CD4-positive, alpha-beta T cell (primary cell): ENCODE measurements at regions not wholly inside any gene's neighbourhood (a gene's known extent, or its start where the extent isn't known, plus 50 kb on each side); places are given as distances from the start of the nearest gene placed in this dataset.

Experiments used
- ATAC-seq: fragments of 200-7000 bp; cut with Tn5 transposase; one replicate; pipeline ENCODE4 v1.10.0; 2022; ENCODE audit warnings: mild to moderate bottlenecking; ENCODE audit not compliant: poor library complexity
- CTCF ChIA-PET: fragments of 350-600 bp; sonication (Branson Sonifier 250); formaldehyde crosslinking; loops from one replicate; lab custom pipeline; 2021; ENCODE audit warnings: antibody characterized with exemption, inconsistent platforms; lab: Charles Lee
- POLR2A ChIA-PET: fragments of 350-600 bp; sonication (Branson Sonifier 250); formaldehyde crosslinking; loops from one replicate; lab custom pipeline; 2021; ENCODE audit warnings: antibody characterized with exemption, inconsistent platforms; lab: Charles Lee
- DNase-seq, 14 experiments: peaks; one replicate each; pipeline ENCODE4 v3.0.0-alpha.2; 2013 to 2020; ENCODE audit warnings: mixed read lengths in 2 of 14
- H3K27ac ChIP-seq, 2 donors: one replicate each; pipeline versions ENCODE4 v1.5.1 to v1.7.0; 2013; ENCODE audit warnings: low read length in 2 of 2, low read depth in 1 of 2, mild to moderate bottlenecking in 1 of 2
- H3K27me3 ChIP-seq, 2 experiments: 1 replicate in 1 of 2; 2 replicates in 1 of 2; pipeline versions ENCODE4 v1.6.1 to v1.7.0; 2013; ENCODE audit warnings: low read length in 2 of 2, control low read depth in 1 of 2, mild to moderate bottlenecking in 1 of 2, moderate library complexity in 1 of 2; ENCODE audit not compliant: insufficient read depth in 2 of 2, control insufficient read depth in 1 of 2
- H3K36me3 ChIP-seq: one replicate; pipeline ENCODE4 v1.6.1; 2013; ENCODE audit warnings: low read length, control low read depth; ENCODE audit not compliant: insufficient read depth
- H3K4me1 ChIP-seq: one replicate; pipeline ENCODE4 v1.6.1; 2013; ENCODE audit warnings: low read length, control low read depth; ENCODE audit not compliant: insufficient read depth
- H3K4me3 ChIP-seq: one replicate; pipeline ENCODE4 v1.5.1; 2013; ENCODE audit warnings: mild to moderate bottlenecking, low read length, moderate library complexity
- H3K9me3 ChIP-seq, 2 experiments: 1 replicate in 1 of 2; 2 replicates in 1 of 2; pipeline versions ENCODE4 v1.6.1 to v1.7.0; 2013; ENCODE audit warnings: low read length in 2 of 2, mild to moderate bottlenecking in 2 of 2, control low read depth in 1 of 2, moderate library complexity in 1 of 2; ENCODE audit not compliant: control insufficient read depth in 1 of 2, insufficient read depth in 1 of 2
- H3K27ac Mint-ChIP-seq: one replicate; pipeline ENCODE4 v1.8.0; 2020; ENCODE audit warnings: mixed read lengths
- H3K27me3 Mint-ChIP-seq: one replicate; pipeline ENCODE4 v1.8.0; 2021; ENCODE audit warnings: mixed read lengths
- H3K36me3 Mint-ChIP-seq: one replicate; pipeline ENCODE4 v1.8.0; 2021; ENCODE audit warnings: low read depth, mixed read lengths
- H3K4me1 Mint-ChIP-seq: one replicate; pipeline ENCODE4 v1.8.0; 2021; ENCODE audit warnings: low read depth, mixed read lengths
- H3K4me3 Mint-ChIP-seq: one replicate; pipeline ENCODE4 v1.8.0; 2020; ENCODE audit warnings: mild to moderate bottlenecking, mixed read lengths
- H3K9me3 Mint-ChIP-seq: one replicate; pipeline ENCODE4 v1.8.0; 2020; ENCODE audit warnings: mixed read lengths
- CTCF ChIP-seq: fragments of 200-600 bp; IDR thresholded peaks from one replicate; pipeline ENCODE4 v1.8.0; 2022; ENCODE audit warnings: antibody characterized with exemption, mild to moderate bottlenecking
- intact Hi-C, 2 experiments: fragments of 100-400 bp; cut with DNase I in 1 of 2; cut with micrococcal nuclease in 1 of 2; formaldehyde crosslinking; loops; one replicate each; pipeline versions ENCODE4 v1.15.1 to v1.9.0; 2023 to 2025; cut with DNase I, micrococcal nuclease

DNA sequence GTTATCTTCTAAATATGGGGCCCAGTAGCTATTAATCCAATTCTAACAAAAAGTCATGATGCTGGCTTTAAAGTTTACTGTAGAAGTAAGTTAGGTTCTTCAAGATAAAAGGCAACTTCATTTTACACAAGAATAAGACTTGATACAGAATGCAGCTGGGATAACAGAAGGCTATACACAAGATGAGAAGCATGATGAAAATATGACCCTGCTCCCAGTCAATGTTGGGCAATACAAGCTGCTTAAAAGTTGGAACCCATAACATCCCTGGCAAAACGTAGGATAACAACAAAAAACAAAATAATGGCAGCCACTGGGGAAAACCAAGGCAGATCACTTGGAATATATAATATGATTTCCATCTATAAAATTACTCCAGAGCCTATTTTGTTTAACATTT lies 87.6 kb upstream of the RSPO3 start:
- Histone ChIP-seq H3K27me3 (no peaks in the 10 kb centered on the region), H3K4me3 (no peak overlapping the region), H3K27ac (no peak overlapping the region), H3K4me1 (no peaks in the 10 kb centered on the region), H3K9me3 (no peaks in the 10 kb centered on the region), H3K36me3 (no peaks in the 10 kb centered on the region)
- no peaks in the 10 kb centered on the region for H3K4me1 Mint-ChIP-seq
- intact Hi-C loops = no loop called here
- no peaks in the 10 kb centered on the region for H3K27me3 Mint-ChIP-seq
- H3K9me3 Mint-ChIP-seq = no peaks in the 10 kb centered on the region
- no peak overlapping the region for H3K27ac Mint-ChIP-seq
- CTCF ChIA-PET = no interaction called here
- no peaks in the 10 kb centered on the region for H3K36me3 Mint-ChIP-seq
- TF ChIP-seq CTCF = no peak
- no peak for DNase-seq
- ATAC-seq = no peak
- no peak overlapping the region for H3K4me3 Mint-ChIP-seq
- POLR2A ChIA-PET = no interaction called here

DNA sequence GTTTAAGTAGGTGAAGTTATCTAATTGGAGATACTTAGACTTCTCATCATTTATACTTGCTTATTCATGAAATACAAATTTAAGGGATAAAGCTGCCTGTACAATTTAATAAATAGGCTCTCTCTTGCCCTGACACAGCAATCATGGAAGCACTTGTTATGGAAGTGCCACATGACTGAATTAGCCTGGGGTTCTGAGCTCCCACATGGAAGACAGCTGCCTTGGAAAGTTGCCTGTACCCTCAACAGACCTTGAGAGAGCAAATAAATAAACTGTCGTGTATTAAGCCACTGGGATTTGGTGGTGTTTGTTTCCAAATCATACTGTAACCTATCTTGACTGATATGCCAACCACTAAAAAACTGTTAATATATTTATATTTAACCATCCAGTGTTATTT lies 87.0 kb upstream of the RSPO3 start:
- Histone ChIP-seq H3K27ac (no peak overlapping the region), H3K4me3 (no peak overlapping the region), H3K27me3 (no peaks in the 10 kb centered on the region), H3K9me3 (no peaks in the 10 kb centered on the region), H3K36me3 (no peaks in the 10 kb centered on the region), H3K4me1 (no peaks in the 10 kb centered on the region)
- H3K27ac Mint-ChIP-seq = no peak overlapping the region
- TF ChIP-seq CTCF = no peak
- no peaks in the 10 kb centered on the region for H3K27me3 Mint-ChIP-seq
- DNase-seq = no peak
- H3K36me3 Mint-ChIP-seq = no peaks in the 10 kb centered on the region
- H3K4me1 Mint-ChIP-seq = no peaks in the 10 kb centered on the region
- intact Hi-C loops = no loop called here
- no peaks in the 10 kb centered on the region for H3K9me3 Mint-ChIP-seq
- ChIA-PET POLR2A (no interaction called here), CTCF (no interaction called here)
- ATAC-seq = no peak
- no peak overlapping the region for H3K4me3 Mint-ChIP-seq

DNA sequence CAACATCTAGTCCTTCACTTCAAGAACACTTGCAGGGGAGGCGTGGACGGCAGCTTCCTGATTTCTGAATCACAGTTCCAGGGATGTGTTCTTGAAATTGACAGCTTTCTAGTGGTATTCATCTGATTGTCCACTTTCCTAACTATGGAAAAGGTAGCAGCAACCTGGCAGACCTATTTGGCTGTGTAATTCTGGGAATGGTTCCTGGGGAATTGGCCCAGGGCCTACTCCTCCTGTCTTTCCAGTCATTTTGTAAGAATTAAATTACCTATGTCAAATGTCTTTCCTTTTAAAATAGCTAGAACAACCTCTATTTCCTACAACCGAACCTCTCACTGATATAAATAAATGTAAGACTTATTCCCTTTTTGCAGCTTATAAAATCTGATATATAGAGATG lies 85.5 kb upstream of the RSPO3 start:
- ChIA-PET POLR2A (no interaction called here), CTCF (interaction anchor here (1.3 kb wide), 1 partner anchor 8 kb away, joined by 6 read pairs; no protein-coding TSS in a partner anchor)
- no peaks in the 10 kb centered on the region for H3K36me3 Mint-ChIP-seq
- H3K36me3 ChIP-seq = no peaks in the 10 kb centered on the region
- no peak overlapping the region for H3K27ac ChIP-seq
- no peaks in the 10 kb centered on the region for H3K27me3 Mint-ChIP-seq
- ATAC-seq = no peak
- no peaks in the 10 kb centered on the region for H3K9me3 ChIP-seq
- no peak overlapping the region for H3K4me3 ChIP-seq
- no peak overlapping the region for H3K4me3 Mint-ChIP-seq
- H3K27me3 ChIP-seq = no peaks in the 10 kb centered on the region
- no peaks in the 10 kb centered on the region for H3K9me3 Mint-ChIP-seq
- H3K4me1 ChIP-seq = no peaks in the 10 kb centered on the region
- no peak for DNase-seq
- no peak overlapping the region for H3K27ac Mint-ChIP-seq
- no peak for TF ChIP-seq CTCF
- intact Hi-C loops = no loop called here
- H3K4me1 Mint-ChIP-seq = no peaks in the 10 kb centered on the region
